Keratinocyte (primary cell): ENCODE measurements at regions not wholly inside any gene's neighbourhood (a gene's known extent, or its start where the extent isn't known, plus 50 kb on each side); places are given as distances from the start of the nearest gene placed in this dataset.

Experiments
- DNase-seq: peaks from one replicate; pipeline ENCODE4 v3.0.0-alpha.2; 2011; ENCODE audit warnings: low read depth, missing footprints, low spot score
- FAIRE-seq: peaks from 2 replicates; lab custom pipeline; 2011; peaks lifted over from hg19 to GRCh38; lab: Jason Lieb, UNC
- H2AFZ ChIP-seq: 2 replicates; pipeline ENCODE4 v1.6.0; 2012; ENCODE audit warnings: low read length, control low read depth, inconsistent platforms; ENCODE audit not compliant: control insufficient read depth
- H3K27ac ChIP-seq: 2 replicates; pipeline ENCODE4 v1.5.1; 2011; ENCODE audit warnings: low read length; ENCODE audit not compliant: control insufficient read depth, insufficient read depth
- H3K27me3 ChIP-seq: 3 replicates; pipeline ENCODE4 v1.6.0; 2011; ENCODE audit warnings: low read length; ENCODE audit not compliant: control insufficient read depth, insufficient read depth; ENCODE audit errors: extremely low read depth
- H3K36me3 ChIP-seq, 2 experiments: 2 replicates in 1 of 2; 3 replicates in 1 of 2; pipeline ENCODE4 v1.5.1; 2011; ENCODE audit warnings: low read length in 2 of 2, mild to moderate bottlenecking in 1 of 2; ENCODE audit not compliant: control insufficient read depth in 2 of 2, insufficient read depth in 2 of 2; ENCODE audit errors: extremely low read depth in 1 of 2
- H3K4me1 ChIP-seq: 3 replicates; pipeline ENCODE4 v1.5.1; 2011; ENCODE audit warnings: low read length; ENCODE audit not compliant: control insufficient read depth, insufficient read depth; ENCODE audit errors: extremely low read depth
- H3K4me2 ChIP-seq: 3 replicates; pipeline ENCODE4 v1.6.0; 2011; ENCODE audit warnings: low read depth, low read length; ENCODE audit not compliant: control insufficient read depth, insufficient read depth; ENCODE audit errors: extremely low read depth
- H3K4me3 ChIP-seq, 3 experiments: fragments of 200-600 bp in 1 of 3; sonication (generic) in 1 of 3; 2 replicates in 2 of 3; 3 replicates in 1 of 3; pipeline ENCODE4 v1.5.1; 2011 to 2016; ENCODE audit warnings: low read length in 3 of 3, mild to moderate bottlenecking in 3 of 3, control low read depth in 2 of 3, inconsistent platforms in 1 of 3, low read depth in 1 of 3, mixed read lengths in 1 of 3, mixed run types in 1 of 3, moderate library complexity in 1 of 3; ENCODE audit not compliant: control insufficient read depth in 2 of 3, insufficient read depth in 2 of 3; ENCODE audit errors: extremely low read depth in 1 of 3
- H3K79me2 ChIP-seq: 2 replicates; pipeline ENCODE4 v1.6.0; 2012; ENCODE audit warnings: low read length; ENCODE audit not compliant: control insufficient read depth, insufficient read depth
- H3K9ac ChIP-seq: 3 replicates; pipeline ENCODE4 v1.6.0; 2011; ENCODE audit warnings: low read length; ENCODE audit not compliant: control insufficient read depth, insufficient read depth; ENCODE audit errors: extremely low read depth
- H3K9me1 ChIP-seq: 3 replicates; pipeline ENCODE4 v1.6.0; 2011; ENCODE audit warnings: low read length; ENCODE audit not compliant: control insufficient read depth, insufficient read depth; ENCODE audit errors: extremely low read depth
- H3K9me3 ChIP-seq: 2 replicates; pipeline ENCODE4 v1.5.1; 2012; ENCODE audit warnings: low read depth, low read length; ENCODE audit not compliant: control insufficient read depth
- H4K20me1 ChIP-seq: 3 replicates; pipeline ENCODE4 v1.6.0; 2011; ENCODE audit warnings: low read length; ENCODE audit not compliant: control insufficient read depth, insufficient read depth; ENCODE audit errors: extremely low read depth
- EZH2 ChIP-seq: IDR thresholded peaks from one replicate; pipeline ENCODE4 v1.6.1; 2012; ENCODE audit warnings: inconsistent platforms, mild to moderate bottlenecking, low read length, moderate library complexity
- dilution Hi-C: fragments of 300-500 bp; cut with MboI; formaldehyde crosslinking; loops from one replicate; pipeline ENCODE4 v1.7.0; 2020; ENCODE audit warnings: low sequenced_read_pairs; ENCODE audit not compliant: extremely low pct_ligation_motif_present
- TF ChIP-seq, protein P1 (sequence below), 3 experiments: IDR thresholded peaks in 1 of 3; conservative IDR thresholded peaks in 1 of 3; optimal IDR thresholded peaks in 1 of 3; 2 replicates in 2 of 3; 3 replicates in 1 of 3; pipeline versions ENCODE3 to v1.5.1; 2011; ENCODE audit warnings: low read length in 3 of 3, mild to moderate bottlenecking in 3 of 3, moderate library complexity in 2 of 3, control low read depth in 1 of 3, inconsistent platforms in 1 of 3; ENCODE audit not compliant: insufficient read depth in 2 of 3; ENCODE audit errors: extremely low read depth in 1 of 3

DNA sequence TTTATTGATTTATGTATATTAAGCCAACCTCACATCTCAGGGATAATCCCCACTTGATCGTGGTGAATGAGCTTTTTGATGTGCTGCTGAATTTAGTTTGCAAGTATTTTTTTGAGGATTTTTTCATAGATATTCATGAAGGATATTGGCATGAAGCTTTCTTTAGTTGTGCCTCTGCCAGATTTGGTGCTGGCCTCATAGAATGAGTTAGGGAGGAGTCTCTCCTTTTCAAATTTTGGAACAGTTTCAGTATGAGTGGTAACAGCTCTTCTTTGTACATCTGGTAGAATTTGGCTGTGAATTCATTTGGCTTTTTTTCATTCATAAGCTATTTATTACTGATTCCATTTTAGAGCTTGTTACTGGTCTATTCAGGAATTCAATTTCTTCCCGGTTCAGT lies 197.2 kb upstream of the NDST4 start:
- Histone ChIP-seq H2AFZ (no peak overlapping the region), H3K9me3 (no peaks in the 10 kb centered on the region), H3K4me3 (no peak overlapping the region), H3K4me1 (no peaks in the 10 kb centered on the region), H3K9ac (no peak overlapping the region), H3K27me3 (no peaks in the 10 kb centered on the region), H3K79me2 (no peaks in the 10 kb centered on the region), H3K27ac (no peak overlapping the region), H4K20me1 (no peaks in the 10 kb centered on the region), H3K9me1 (no peaks in the 10 kb centered on the region), H3K4me2 (no peak overlapping the region), H3K36me3 (no peaks in the 10 kb centered on the region)
- TF ChIP-seq EZH2: no peak
- TF ChIP-seq, protein P1, sequence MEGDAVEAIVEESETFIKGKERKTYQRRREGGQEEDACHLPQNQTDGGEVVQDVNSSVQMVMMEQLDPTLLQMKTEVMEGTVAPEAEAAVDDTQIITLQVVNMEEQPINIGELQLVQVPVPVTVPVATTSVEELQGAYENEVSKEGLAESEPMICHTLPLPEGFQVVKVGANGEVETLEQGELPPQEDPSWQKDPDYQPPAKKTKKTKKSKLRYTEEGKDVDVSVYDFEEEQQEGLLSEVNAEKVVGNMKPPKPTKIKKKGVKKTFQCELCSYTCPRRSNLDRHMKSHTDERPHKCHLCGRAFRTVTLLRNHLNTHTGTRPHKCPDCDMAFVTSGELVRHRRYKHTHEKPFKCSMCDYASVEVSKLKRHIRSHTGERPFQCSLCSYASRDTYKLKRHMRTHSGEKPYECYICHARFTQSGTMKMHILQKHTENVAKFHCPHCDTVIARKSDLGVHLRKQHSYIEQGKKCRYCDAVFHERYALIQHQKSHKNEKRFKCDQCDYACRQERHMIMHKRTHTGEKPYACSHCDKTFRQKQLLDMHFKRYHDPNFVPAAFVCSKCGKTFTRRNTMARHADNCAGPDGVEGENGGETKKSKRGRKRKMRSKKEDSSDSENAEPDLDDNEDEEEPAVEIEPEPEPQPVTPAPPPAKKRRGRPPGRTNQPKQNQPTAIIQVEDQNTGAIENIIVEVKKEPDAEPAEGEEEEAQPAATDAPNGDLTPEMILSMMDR (optimal IDR thresholded peaks at IDR 0.05 in 1 of 3, IDR thresholded peaks at IDR 0.05 in 1 of 3, conservative IDR thresholded peaks at IDR 0.05 in 1 of 3; ENCODE audit: extremely low read depth in 1 of 3, insufficient read depth in 2 of 3, low read length in 3 of 3): no peak
- FAIRE-seq: no peak
- no peak for DNase-seq
- dilution Hi-C loops: no loop called here

DNA sequence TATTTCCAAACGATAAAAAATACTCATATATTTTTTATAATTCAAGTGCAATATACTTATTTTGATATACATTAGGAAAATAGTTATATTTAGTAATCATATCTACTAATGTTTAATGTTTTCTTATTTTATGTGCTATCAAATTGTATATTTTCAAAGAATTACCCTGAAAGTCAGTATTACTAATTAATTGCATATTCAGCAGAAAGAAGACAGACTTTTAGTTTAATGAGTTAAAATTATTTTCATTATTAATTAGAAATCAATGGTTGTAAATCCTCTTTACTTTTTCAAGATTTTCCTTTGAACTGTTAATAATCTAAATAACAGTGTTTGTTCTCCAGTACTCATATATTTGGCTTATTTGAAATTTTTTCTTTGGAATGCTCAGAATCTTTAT lies 181.3 kb upstream of the NDST4 start:
- dilution Hi-C loops: no loop called here
- no peaks in the 10 kb centered on the region for H3K9me1 ChIP-seq
- H3K27ac ChIP-seq: no peak overlapping the region
- no peaks in the 10 kb centered on the region for H3K27me3 ChIP-seq
- H3K4me3 ChIP-seq: no peak overlapping the region
- no peak overlapping the region for H3K9ac ChIP-seq
- no peak for FAIRE-seq
- H3K36me3 ChIP-seq: no peaks in the 10 kb centered on the region
- no peaks in the 10 kb centered on the region for H3K79me2 ChIP-seq
- H2AFZ ChIP-seq: no peak overlapping the region
- no peak for DNase-seq
- no peaks in the 10 kb centered on the region for H3K9me3 ChIP-seq
- H3K4me1 ChIP-seq: no peaks in the 10 kb centered on the region
- H3K4me2 ChIP-seq: no peak overlapping the region
- TF ChIP-seq, protein P1 (optimal IDR thresholded peaks at IDR 0.05 in 1 of 3, IDR thresholded peaks at IDR 0.05 in 1 of 3, conservative IDR thresholded peaks at IDR 0.05 in 1 of 3; ENCODE audit: extremely low read depth in 1 of 3, insufficient read depth in 2 of 3, low read length in 3 of 3): no peak
- TF ChIP-seq EZH2: no peak
- no peaks in the 10 kb centered on the region for H4K20me1 ChIP-seq
